Peyer's patch (tissue), 4 donors: ENCODE measurements at regions not wholly inside any gene's neighbourhood (a gene's known extent, or its start where the extent isn't known, plus 50 kb on each side); places are given as distances from the start of the nearest gene placed in this dataset.
A peak's percentile ranks its signal among the peaks of the same experiment; 100 is the strongest.

Experiments used
- DNase-seq, 3 donors: peaks; one replicate each; pipeline ENCODE4 v3.0.0-alpha.2; 2017 to 2019
- H3K27ac ChIP-seq, 4 donors: fragments of 200-600 bp; sonication (generic); one replicate each; pipeline ENCODE4 v1.5.1; 2016 to 2019
- H3K27me3 ChIP-seq, 2 donors: fragments of 200-600 bp; sonication (generic); one replicate each; pipeline ENCODE4 v1.5.1; 2019
- H3K36me3 ChIP-seq, 3 donors: fragments of 200-600 bp; sonication (generic); one replicate each; pipeline ENCODE4 v1.5.1; 2016 to 2019
- H3K4me1 ChIP-seq, 4 donors: fragments of 200-600 bp; sonication (generic); one replicate each; pipeline ENCODE4 v1.5.1; 2016 to 2019
- H3K4me3 ChIP-seq, 4 donors: fragments of 200-600 bp; sonication (generic); 1 replicate in 3 of 4; 2 replicates in 1 of 4; pipeline ENCODE4 v1.5.1; 2016 to 2019; ENCODE audit warnings: mild to moderate bottlenecking in 1 of 4
- H3K9me3 ChIP-seq, 4 donors: fragments of 200-600 bp; sonication (generic); one replicate each; pipeline ENCODE4 v1.5.1; 2016 to 2019; ENCODE audit warnings: mild to moderate bottlenecking in 1 of 4
- POLR2A ChIP-seq, 2 donors: fragments of 450-650 bp; IDR thresholded peaks; one replicate each; pipeline ENCODE4 v1.5.1; 2017; ENCODE audit warnings: antibody characterized with exemption in 2 of 2, mild to moderate bottlenecking in 2 of 2, moderate library complexity in 2 of 2
- TF ChIP-seq, protein P1 (sequence below), 6 experiments: fragments of 450-650 bp in 4 of 6; fragments of 200-600 bp in 2 of 6; sonication (generic) in 1 of 6; IDR thresholded peaks; one replicate each; pipeline ENCODE4 v1.5.1; 2017 to 2019; ENCODE audit warnings: antibody characterized with exemption in 6 of 6, mild to moderate bottlenecking in 3 of 6, moderate library complexity in 1 of 6

GRCh38 chr4:54941994-54942552, 183.3 kb downstream of the KDR start:
- TF ChIP-seq, protein P1, sequence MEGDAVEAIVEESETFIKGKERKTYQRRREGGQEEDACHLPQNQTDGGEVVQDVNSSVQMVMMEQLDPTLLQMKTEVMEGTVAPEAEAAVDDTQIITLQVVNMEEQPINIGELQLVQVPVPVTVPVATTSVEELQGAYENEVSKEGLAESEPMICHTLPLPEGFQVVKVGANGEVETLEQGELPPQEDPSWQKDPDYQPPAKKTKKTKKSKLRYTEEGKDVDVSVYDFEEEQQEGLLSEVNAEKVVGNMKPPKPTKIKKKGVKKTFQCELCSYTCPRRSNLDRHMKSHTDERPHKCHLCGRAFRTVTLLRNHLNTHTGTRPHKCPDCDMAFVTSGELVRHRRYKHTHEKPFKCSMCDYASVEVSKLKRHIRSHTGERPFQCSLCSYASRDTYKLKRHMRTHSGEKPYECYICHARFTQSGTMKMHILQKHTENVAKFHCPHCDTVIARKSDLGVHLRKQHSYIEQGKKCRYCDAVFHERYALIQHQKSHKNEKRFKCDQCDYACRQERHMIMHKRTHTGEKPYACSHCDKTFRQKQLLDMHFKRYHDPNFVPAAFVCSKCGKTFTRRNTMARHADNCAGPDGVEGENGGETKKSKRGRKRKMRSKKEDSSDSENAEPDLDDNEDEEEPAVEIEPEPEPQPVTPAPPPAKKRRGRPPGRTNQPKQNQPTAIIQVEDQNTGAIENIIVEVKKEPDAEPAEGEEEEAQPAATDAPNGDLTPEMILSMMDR (IDR thresholded peaks at IDR 0.05) = no peak
- TF ChIP-seq POLR2A (IDR thresholded peaks at IDR 0.05) = no peak
- DNase-seq = peak in 2 of 3 donors; percentile 35 to 47
- peaks cover 0 to 6% (median 0%) of the 10 kb centered on the region in 4 donors for H3K4me1 ChIP-seq
- H3K9me3 ChIP-seq = no peaks in the 10 kb centered on the region
- H3K4me3 ChIP-seq = no peak overlapping the region
- H3K36me3 ChIP-seq = no peaks in the 10 kb centered on the region
- H3K27ac ChIP-seq = peak overlapping the region in 1 of 4 donors; percentile 31
- H3K27me3 ChIP-seq = no peaks in the 10 kb centered on the region

DNA sequence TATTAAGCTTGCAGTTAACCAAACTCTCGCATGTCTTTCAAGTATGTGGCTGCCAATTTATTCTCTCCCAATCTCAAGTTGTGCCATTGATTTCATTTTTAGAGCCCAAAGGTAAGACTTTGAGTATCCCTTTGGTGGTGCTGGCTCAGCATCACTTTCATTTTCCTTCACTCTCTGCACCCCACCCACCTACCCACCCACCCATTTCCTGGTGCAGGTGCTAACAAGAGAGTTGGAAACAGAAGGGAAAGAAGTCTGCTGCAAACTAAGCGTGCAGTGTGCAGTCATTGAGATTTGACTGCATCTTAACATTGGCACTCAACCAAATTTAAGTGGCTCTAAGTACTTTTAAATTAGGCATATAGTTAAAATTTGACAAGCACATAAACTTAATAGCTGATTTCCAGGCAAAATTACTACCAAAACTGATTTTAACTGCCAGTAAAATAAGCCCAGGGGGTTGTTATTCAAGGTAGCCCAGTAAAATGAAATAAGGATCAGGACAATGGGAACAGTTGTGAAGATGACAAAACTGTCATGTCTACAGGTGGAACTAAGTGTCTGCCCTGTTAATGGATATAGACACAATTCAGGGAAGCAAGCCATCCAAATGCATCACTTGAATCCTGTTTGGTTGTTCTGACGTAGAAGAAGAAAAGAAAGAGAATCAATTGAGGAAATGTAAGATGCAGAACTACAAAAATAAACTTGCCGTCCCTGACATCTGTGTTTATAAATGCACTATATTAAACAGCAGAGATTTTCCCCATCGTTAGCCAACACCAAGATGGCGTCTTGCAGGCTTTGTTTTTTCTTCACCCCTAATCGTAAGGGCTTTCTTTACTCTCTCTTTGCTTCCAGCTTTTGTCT, 184.2 kb downstream of the KDR start:
- peaks cover 0 to 6% (median 0%) of the 10 kb centered on the region in 4 donors for H3K4me1 ChIP-seq
- no peaks in the 10 kb centered on the region for H3K27me3 ChIP-seq
- TF ChIP-seq POLR2A (IDR thresholded peaks at IDR 0.05) = no peak
- TF ChIP-seq, protein P1 (IDR thresholded peaks at IDR 0.05) = no peak
- no peak for DNase-seq
- H3K4me3 ChIP-seq = no peak overlapping the region
- peak overlapping the region in 1 of 4 donors; percentile 31 for H3K27ac ChIP-seq
- H3K9me3 ChIP-seq = no peaks in the 10 kb centered on the region
- H3K36me3 ChIP-seq = no peaks in the 10 kb centered on the region

GRCh38 chr4:54937501-54937900, 187.9 kb downstream of the KDR start:
- H3K36me3 ChIP-seq = no peaks in the 10 kb centered on the region
- H3K27ac ChIP-seq = no peak overlapping the region
- no peak overlapping the region for H3K4me3 ChIP-seq
- peaks cover 0 to 6% (median 0%) of the 10 kb centered on the region in 4 donors for H3K4me1 ChIP-seq
- DNase-seq = no peak
- no peaks in the 10 kb centered on the region for H3K9me3 ChIP-seq
- H3K27me3 ChIP-seq = no peaks in the 10 kb centered on the region
- TF ChIP-seq, protein P1 (IDR thresholded peaks at IDR 0.05) = no peak
- TF ChIP-seq POLR2A (IDR thresholded peaks at IDR 0.05) = no peak

GRCh38 chr4:54933579-54933978, 191.8 kb downstream of the KDR start:
- TF ChIP-seq, protein P1 (IDR thresholded peaks at IDR 0.05) = no peak
- TF ChIP-seq POLR2A (IDR thresholded peaks at IDR 0.05) = no peak
- no peaks in the 10 kb centered on the region for H3K36me3 ChIP-seq
- H3K4me1 ChIP-seq = no peaks in the 10 kb centered on the region
- H3K27ac ChIP-seq = no peak overlapping the region
- DNase-seq = no peak
- no peaks in the 10 kb centered on the region for H3K27me3 ChIP-seq
- H3K9me3 ChIP-seq = no peaks in the 10 kb centered on the region
- no peak overlapping the region for H3K4me3 ChIP-seq

DNA sequence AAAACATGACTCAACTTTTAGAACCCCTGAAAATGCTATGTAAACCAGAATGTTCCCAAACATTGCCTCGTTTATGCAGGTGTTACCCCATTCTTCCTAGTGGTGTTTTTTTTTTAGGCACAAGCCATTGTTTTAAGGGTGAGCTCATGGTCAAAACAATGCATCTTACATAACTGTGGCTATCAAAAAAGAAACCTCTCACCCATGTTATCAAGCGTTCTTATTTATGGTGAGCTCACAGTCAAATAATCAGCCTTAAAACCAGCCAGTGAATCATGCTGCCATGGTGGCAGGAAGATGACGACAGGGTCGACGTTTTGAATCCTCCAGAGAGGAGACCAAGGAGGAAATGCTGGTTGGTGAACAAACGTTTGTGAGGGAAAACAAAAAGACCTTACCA, 195.2 kb downstream of the KDR start:
- DNase-seq = no peak
- Histone ChIP-seq H3K27me3 (no peaks in the 10 kb centered on the region), H3K27ac (no peak overlapping the region)

More for the DNA sequence above, 195.2 kb downstream of the KDR start:
- no peak overlapping the region for H3K4me3 ChIP-seq
- no peaks in the 10 kb centered on the region for H3K9me3 ChIP-seq
- no peaks in the 10 kb centered on the region for H3K36me3 ChIP-seq
- H3K4me1 ChIP-seq = no peaks in the 10 kb centered on the region
- no peak for TF ChIP-seq POLR2A (IDR thresholded peaks at IDR 0.05)
- TF ChIP-seq, protein P1 (IDR thresholded peaks at IDR 0.05) = no peak
